ENCODE measurements at regions not wholly inside any gene's neighbourhood (a gene's known extent, or its start where the extent isn't known, plus 50 kb on each side); places are given as distances from the start of the nearest gene placed in this dataset.

DNA sequence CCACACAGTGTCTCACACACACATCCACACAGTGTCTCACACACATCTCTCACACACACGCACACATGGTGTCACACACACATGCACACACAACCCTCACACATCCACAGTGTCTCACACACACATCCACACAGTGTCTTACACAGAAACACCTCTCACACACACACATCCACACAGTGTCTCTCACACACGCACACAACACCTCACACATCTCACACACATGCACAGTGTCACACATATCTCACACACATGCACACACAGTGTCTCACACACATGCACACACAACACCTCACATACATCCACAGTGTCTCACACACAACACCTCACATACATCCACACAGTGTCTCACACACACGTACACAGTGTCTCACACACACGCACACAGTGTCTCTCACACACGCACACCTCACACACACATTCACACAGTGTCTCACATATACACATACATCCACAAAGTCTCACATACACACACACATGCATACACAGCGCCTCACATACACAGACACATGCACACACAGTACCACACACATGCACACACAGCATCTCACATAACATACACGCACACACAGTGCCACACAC, 473.9 kb upstream of the HS6ST1 start:
- DNase-seq (ENCODE audit: low spot score), result no peak
- H3K27me3 ChIP-seq (replicated peaks; ENCODE audit: insufficient read depth, low read depth, low read length, poor library complexity), result no peaks in the 10 kb centered on the region
- CTCF ChIA-PET, result no interaction called here
- POLR2A ChIA-PET (ENCODE audit: low non-redundant PET), result no interaction called here
- intact Hi-C loops (cut with micrococcal nuclease; ENCODE audit: unreplicated experiment), result no loop called here
- H3K36me3 ChIP-seq (ENCODE audit: insufficient read depth, low read length, poor library complexity, severe bottlenecking), result no peaks in the 10 kb centered on the region
- TF ChIP-seq, protein P1, sequence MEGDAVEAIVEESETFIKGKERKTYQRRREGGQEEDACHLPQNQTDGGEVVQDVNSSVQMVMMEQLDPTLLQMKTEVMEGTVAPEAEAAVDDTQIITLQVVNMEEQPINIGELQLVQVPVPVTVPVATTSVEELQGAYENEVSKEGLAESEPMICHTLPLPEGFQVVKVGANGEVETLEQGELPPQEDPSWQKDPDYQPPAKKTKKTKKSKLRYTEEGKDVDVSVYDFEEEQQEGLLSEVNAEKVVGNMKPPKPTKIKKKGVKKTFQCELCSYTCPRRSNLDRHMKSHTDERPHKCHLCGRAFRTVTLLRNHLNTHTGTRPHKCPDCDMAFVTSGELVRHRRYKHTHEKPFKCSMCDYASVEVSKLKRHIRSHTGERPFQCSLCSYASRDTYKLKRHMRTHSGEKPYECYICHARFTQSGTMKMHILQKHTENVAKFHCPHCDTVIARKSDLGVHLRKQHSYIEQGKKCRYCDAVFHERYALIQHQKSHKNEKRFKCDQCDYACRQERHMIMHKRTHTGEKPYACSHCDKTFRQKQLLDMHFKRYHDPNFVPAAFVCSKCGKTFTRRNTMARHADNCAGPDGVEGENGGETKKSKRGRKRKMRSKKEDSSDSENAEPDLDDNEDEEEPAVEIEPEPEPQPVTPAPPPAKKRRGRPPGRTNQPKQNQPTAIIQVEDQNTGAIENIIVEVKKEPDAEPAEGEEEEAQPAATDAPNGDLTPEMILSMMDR (conservative IDR thresholded peaks at IDR 0.05; ENCODE audit: low read depth, low read length), result no peak
- TF ChIP-seq EZH2 (IDR thresholded peaks at IDR 0.05; ENCODE audit: borderline replicate concordance, low read depth, low read length, poor library complexity, severe bottlenecking), result no peak
- H3K9me3 ChIP-seq (ENCODE audit: low read depth, low read length, poor library complexity, severe bottlenecking), result no peaks in the 10 kb centered on the region
- H3K4me3 ChIP-seq (ENCODE audit: low read depth, low read length, poor library complexity, severe bottlenecking), result no peak overlapping the region
- H3K4me1 ChIP-seq (ENCODE audit: insufficient read depth, low read length, poor library complexity, severe bottlenecking), result no peaks in the 10 kb centered on the region
- no TSS peak for BruUV-seq (replicated peaks)
- no peak overlapping the region for H3K27ac ChIP-seq (ENCODE audit: low read depth, low read length, poor library complexity, severe bottlenecking)

DNA sequence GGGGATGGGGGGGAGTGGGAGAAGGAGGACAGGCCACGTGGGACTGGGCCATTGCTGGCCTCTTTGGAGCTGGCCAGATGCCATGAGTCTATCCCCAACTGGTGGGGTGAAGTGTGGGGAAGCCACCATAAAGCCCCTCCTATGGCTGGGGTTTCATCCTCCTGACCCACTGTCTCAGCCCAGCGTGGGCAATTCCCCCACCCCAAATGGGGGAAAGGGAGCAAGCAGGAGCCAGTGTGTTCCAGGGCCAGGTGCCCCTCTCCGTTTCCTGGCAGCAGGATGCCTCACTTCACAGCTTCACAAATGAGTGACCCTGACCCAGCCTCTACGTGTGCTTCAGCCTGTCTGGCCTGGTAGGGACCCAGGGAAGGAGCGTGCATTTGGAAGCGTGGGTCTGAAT, 474.7 kb upstream of the HS6ST1 start:
- CTCF ChIA-PET, result no interaction called here
- no peak overlapping the region for H3K27ac ChIP-seq (ENCODE audit: low read depth, low read length, poor library complexity, severe bottlenecking)
- no peak for DNase-seq (ENCODE audit: low spot score)
- H3K4me3 ChIP-seq (ENCODE audit: low read depth, low read length, poor library complexity, severe bottlenecking), result no peak overlapping the region
- no peaks in the 10 kb centered on the region for H3K27me3 ChIP-seq (replicated peaks; ENCODE audit: insufficient read depth, low read depth, low read length, poor library complexity)
- intact Hi-C loops (cut with micrococcal nuclease; ENCODE audit: unreplicated experiment), result no loop called here
- no peaks in the 10 kb centered on the region for H3K9me3 ChIP-seq (ENCODE audit: low read depth, low read length, poor library complexity, severe bottlenecking)
- TF ChIP-seq EZH2 (IDR thresholded peaks at IDR 0.05; ENCODE audit: borderline replicate concordance, low read depth, low read length, poor library complexity, severe bottlenecking), result no peak
- TF ChIP-seq, protein P1 (conservative IDR thresholded peaks at IDR 0.05; ENCODE audit: low read depth, low read length), result no peak
- H3K4me1 ChIP-seq (ENCODE audit: insufficient read depth, low read length, poor library complexity, severe bottlenecking), result no peaks in the 10 kb centered on the region
- no peaks in the 10 kb centered on the region for H3K36me3 ChIP-seq (ENCODE audit: insufficient read depth, low read length, poor library complexity, severe bottlenecking)
- POLR2A ChIA-PET (ENCODE audit: low non-redundant PET), result no interaction called here
- BruUV-seq (replicated peaks), result no TSS peak

DNA sequence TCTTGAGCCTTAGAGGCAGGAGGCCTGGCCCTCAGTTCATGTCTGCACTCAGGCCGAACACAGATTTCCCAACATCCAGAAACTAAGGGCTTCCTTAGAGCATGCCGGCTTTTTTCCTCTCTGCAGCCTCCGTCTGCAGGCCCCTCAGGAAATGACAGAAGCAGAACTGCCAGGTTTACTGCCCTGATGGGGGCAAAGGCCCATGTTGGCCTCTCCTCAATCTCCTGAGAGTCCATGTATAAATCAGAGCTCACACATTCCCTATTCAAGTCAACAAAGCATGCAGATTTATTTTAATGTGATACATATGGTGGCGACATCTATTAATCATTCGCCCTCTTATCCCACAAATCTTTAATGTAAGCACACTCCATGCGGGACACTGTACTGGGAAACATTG, 475.6 kb upstream of the HS6ST1 start:
- POLR2A ChIA-PET (ENCODE audit: low non-redundant PET), result no interaction called here
- H3K27ac ChIP-seq (ENCODE audit: low read depth, low read length, poor library complexity, severe bottlenecking), result no peak overlapping the region
- no peak for DNase-seq (ENCODE audit: low spot score)
- no peaks in the 10 kb centered on the region for H3K4me1 ChIP-seq (ENCODE audit: insufficient read depth, low read length, poor library complexity, severe bottlenecking)
- H3K27me3 ChIP-seq (replicated peaks; ENCODE audit: insufficient read depth, low read depth, low read length, poor library complexity), result no peaks in the 10 kb centered on the region
- TF ChIP-seq, protein P1 (conservative IDR thresholded peaks at IDR 0.05; ENCODE audit: low read depth, low read length), result no peak
- TF ChIP-seq EZH2 (IDR thresholded peaks at IDR 0.05; ENCODE audit: borderline replicate concordance, low read depth, low read length, poor library complexity, severe bottlenecking), result no peak
- BruUV-seq (replicated peaks), result no TSS peak
- intact Hi-C loops (cut with micrococcal nuclease; ENCODE audit: unreplicated experiment), result no loop called here
- H3K9me3 ChIP-seq (ENCODE audit: low read depth, low read length, poor library complexity, severe bottlenecking), result no peaks in the 10 kb centered on the region
- no peak overlapping the region for H3K4me3 ChIP-seq (ENCODE audit: low read depth, low read length, poor library complexity, severe bottlenecking)
- H3K36me3 ChIP-seq (ENCODE audit: insufficient read depth, low read length, poor library complexity, severe bottlenecking), result no peaks in the 10 kb centered on the region
- CTCF ChIA-PET, result no interaction called here

Data from A673 (cell line).